ENCODE measurements at regions not wholly inside any gene's neighbourhood (a gene's known extent, or its start where the extent isn't known, plus 50 kb on each side); places are given as distances from the start of the nearest gene placed in this dataset.

DNA sequence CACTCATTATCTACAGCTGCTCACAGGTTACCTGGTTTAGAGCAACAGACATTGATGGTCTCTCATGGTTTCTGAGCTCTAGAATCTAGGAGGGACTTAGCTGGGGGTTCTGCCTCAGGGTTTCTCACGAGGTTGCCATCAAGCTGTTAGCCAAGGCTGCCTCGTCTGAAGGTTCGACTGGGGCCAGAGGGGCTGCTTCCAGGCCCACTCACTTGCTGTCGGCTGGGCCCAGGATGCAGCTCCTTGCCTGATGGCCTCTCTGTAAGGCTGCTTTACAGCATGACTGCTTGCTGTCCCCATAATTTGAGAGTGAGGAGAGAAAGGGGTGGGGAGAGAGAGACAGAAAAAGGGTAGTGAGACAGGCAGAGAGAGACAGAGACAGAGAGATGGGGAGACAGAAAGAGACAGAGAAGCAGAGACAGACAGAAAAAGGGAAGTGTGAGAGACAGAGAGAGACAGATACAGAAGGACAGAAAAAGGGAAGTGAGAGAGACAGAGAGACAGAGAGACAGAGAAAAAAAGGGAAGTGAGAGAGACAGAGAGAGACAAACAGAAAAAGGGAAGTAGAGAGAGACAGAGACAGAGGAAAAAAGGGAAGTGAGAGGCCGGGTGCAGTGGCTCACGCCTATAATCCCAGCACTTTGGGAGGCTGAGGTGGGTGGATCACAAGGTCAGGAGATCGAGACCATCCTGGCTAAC is 106.8 kb upstream of the C1orf174 start:
- TF ChIP-seq, protein P1, sequence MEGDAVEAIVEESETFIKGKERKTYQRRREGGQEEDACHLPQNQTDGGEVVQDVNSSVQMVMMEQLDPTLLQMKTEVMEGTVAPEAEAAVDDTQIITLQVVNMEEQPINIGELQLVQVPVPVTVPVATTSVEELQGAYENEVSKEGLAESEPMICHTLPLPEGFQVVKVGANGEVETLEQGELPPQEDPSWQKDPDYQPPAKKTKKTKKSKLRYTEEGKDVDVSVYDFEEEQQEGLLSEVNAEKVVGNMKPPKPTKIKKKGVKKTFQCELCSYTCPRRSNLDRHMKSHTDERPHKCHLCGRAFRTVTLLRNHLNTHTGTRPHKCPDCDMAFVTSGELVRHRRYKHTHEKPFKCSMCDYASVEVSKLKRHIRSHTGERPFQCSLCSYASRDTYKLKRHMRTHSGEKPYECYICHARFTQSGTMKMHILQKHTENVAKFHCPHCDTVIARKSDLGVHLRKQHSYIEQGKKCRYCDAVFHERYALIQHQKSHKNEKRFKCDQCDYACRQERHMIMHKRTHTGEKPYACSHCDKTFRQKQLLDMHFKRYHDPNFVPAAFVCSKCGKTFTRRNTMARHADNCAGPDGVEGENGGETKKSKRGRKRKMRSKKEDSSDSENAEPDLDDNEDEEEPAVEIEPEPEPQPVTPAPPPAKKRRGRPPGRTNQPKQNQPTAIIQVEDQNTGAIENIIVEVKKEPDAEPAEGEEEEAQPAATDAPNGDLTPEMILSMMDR (IDR thresholded peaks at IDR 0.05) = no peak
- TF ChIP-seq POLR2A (IDR thresholded peaks at IDR 0.05) = no peak
